Thyroid gland (tissue), 4 donors: ENCODE measurements at regions not wholly inside any gene's neighbourhood (a gene's known extent, or its start where the extent isn't known, plus 50 kb on each side); places are given as distances from the start of the nearest gene placed in this dataset.

Experiments
- POLR2A ChIP-seq, 2 donors: fragments of 450-650 bp; IDR thresholded peaks; one replicate each; pipeline ENCODE4 v1.6.1; 2017; ENCODE audit warnings: antibody characterized with exemption in 2 of 2, mild to moderate bottlenecking in 2 of 2, moderate library complexity in 1 of 2
- TF ChIP-seq, protein P1 (sequence below), 6 experiments: fragments of 200-600 bp in 3 of 6; fragments of 450-650 bp in 3 of 6; sonication (generic) in 3 of 6; IDR thresholded peaks; one replicate each; pipeline ENCODE4 v1.5.1; 2016 to 2019; ENCODE audit warnings: antibody characterized with exemption in 6 of 6, mild to moderate bottlenecking in 2 of 6, inconsistent platforms in 1 of 6, moderate library complexity in 1 of 6

- TF ChIP-seq, protein P1, sequence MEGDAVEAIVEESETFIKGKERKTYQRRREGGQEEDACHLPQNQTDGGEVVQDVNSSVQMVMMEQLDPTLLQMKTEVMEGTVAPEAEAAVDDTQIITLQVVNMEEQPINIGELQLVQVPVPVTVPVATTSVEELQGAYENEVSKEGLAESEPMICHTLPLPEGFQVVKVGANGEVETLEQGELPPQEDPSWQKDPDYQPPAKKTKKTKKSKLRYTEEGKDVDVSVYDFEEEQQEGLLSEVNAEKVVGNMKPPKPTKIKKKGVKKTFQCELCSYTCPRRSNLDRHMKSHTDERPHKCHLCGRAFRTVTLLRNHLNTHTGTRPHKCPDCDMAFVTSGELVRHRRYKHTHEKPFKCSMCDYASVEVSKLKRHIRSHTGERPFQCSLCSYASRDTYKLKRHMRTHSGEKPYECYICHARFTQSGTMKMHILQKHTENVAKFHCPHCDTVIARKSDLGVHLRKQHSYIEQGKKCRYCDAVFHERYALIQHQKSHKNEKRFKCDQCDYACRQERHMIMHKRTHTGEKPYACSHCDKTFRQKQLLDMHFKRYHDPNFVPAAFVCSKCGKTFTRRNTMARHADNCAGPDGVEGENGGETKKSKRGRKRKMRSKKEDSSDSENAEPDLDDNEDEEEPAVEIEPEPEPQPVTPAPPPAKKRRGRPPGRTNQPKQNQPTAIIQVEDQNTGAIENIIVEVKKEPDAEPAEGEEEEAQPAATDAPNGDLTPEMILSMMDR (IDR thresholded peaks at IDR 0.05): no peak
- TF ChIP-seq POLR2A (IDR thresholded peaks at IDR 0.05): no peak
Measured at GRCh38 chr20:60313614-60314013, 355.4 kb downstream of the CDH26 start.
